Activated T-cell treated with anti-CD3 and anti-CD28 coated beads, Interleukin-2, amount 50 U/mL, for 72 hours (primary cell): ENCODE measurements at regions not wholly inside any gene's neighbourhood (a gene's known extent, or its start where the extent isn't known, plus 50 kb on each side); places are given as distances from the start of the nearest gene placed in this dataset.
A peak's percentile ranks its signal among the peaks of the same experiment; 100 is the strongest.

Experiments
- ATAC-seq, 2 donors: fragments of 150-1000 bp; cut with Tn5 transposase; replicated peaks in 1 of 2; 2 replicates each; pipeline ENCODE4 v1.10.0; 2021; ENCODE audit warnings: moderate library complexity in 2 of 2, mild to moderate bottlenecking in 1 of 2
- DNase-seq, 2 donors: peaks; one replicate each; pipeline ENCODE4 v3.0.0; 2021 to 2022; ENCODE audit warnings: mixed read lengths in 1 of 2
- H3K27ac Mint-ChIP-seq: one replicate; pipeline ENCODE4 v1.8.0; 2022; ENCODE audit warnings: mild to moderate bottlenecking, moderate library complexity, mixed read lengths
- H3K27me3 Mint-ChIP-seq: one replicate; pipeline ENCODE4 v1.8.0; 2022; ENCODE audit warnings: low read depth, mixed read lengths
- H3K36me3 Mint-ChIP-seq, 2 donors: one replicate each; pipeline ENCODE4 v1.8.0; 2022; ENCODE audit warnings: mixed read lengths in 2 of 2, mild to moderate bottlenecking in 1 of 2; ENCODE audit not compliant: insufficient read depth in 2 of 2
- H3K4me1 Mint-ChIP-seq: one replicate; pipeline ENCODE4 v1.8.0; 2022; ENCODE audit warnings: low read depth, mixed read lengths
- H3K4me3 Mint-ChIP-seq, 2 donors: one replicate each; pipeline ENCODE4 v1.8.0; 2022; ENCODE audit warnings: mild to moderate bottlenecking in 2 of 2, mixed read lengths in 2 of 2, moderate library complexity in 2 of 2
- H3K9me3 Mint-ChIP-seq, 2 donors: one replicate each; pipeline ENCODE4 v1.8.0; 2022; ENCODE audit warnings: mixed read lengths in 2 of 2

DNA sequence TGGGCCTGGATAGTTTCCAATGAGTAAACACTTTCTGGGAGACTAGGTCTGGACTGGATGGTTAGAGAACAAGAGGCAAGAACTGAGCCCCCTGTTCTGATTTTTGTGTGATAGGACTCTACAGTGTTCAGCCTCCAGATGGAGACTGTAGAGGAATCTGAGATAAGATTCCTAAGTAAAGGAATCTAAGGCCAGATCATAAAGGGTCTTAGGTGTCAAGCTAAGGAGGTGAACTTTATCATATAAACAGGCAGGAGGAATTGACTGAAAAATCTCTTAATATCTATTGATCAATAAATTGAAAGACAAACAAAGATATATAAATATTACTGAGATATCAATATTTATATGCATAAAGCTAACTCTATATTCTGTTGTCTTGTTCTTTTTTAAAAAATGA, 449.1 kb upstream of the DAB1 start:
- Mint-ChIP-seq H3K4me3 (no peak overlapping the region), H3K4me1 (no peaks in the 10 kb centered on the region), H3K36me3 (no peaks in the 10 kb centered on the region), H3K27me3 (no peaks in the 10 kb centered on the region), H3K27ac (no peak overlapping the region), H3K9me3 (peaks cover 0 to 2% of the 10 kb centered on the region in 2 donors)
- DNase-seq (no peak), ATAC-seq (no peak)

DNA sequence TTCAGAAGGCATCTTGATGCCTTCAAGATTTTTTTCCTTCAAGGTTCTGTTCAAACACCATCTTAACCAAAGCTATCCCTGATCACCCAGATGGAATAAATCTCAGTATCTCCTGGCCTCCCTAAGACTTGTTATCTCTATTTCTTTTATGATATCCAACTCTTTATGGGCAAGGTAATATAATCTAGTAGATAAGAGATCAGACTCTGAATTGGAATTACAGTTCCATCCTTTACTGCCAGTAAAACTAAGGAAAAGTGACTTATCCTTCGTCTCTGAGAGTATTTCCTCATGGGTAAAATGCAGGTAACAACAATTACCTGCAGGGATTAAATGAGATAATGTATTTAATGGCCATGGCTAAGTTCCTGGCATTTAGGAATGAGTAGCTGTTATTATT, 445.0 kb upstream of the DAB1 start:
- no peaks in the 10 kb centered on the region for H3K4me1 Mint-ChIP-seq
- no peak overlapping the region for H3K4me3 Mint-ChIP-seq
- H3K27ac Mint-ChIP-seq, result no peak overlapping the region
- H3K36me3 Mint-ChIP-seq, result no peaks in the 10 kb centered on the region
- H3K9me3 Mint-ChIP-seq, result peaks cover 0 to under 1% of the 10 kb centered on the region in 2 donors
- ATAC-seq (no peak), DNase-seq (no peak)
- H3K27me3 Mint-ChIP-seq, result no peaks in the 10 kb centered on the region

GRCh38 chr1:57868239-57868638, 444.4 kb upstream of the DAB1 start:
- Mint-ChIP-seq H3K27me3 (no peaks in the 10 kb centered on the region), H3K4me3 (no peak overlapping the region), H3K36me3 (no peaks in the 10 kb centered on the region), H3K4me1 (no peaks in the 10 kb centered on the region), H3K27ac (no peak overlapping the region), H3K9me3 (no peaks in the 10 kb centered on the region)
- ATAC-seq (no peak), DNase-seq (no peak)

DNA sequence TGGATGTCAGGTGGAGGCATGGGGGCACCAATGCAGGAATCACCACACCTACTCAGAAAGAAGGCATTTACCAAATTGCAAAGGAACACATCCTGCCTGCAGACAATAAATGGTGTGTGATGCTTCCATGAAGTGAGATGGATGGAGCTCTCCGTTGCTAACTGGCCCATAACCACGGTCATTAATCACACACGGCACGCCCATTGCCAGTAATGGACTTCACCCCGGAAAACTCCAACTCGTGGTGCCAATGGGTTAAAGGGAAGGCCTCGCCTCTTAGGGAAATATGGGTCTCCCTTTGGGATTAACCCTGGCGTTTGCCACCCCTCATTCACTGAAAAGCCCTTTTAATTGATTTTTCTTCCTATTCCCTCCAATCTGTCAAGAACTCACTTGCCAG, 443.1 kb upstream of the DAB1 start:
- H3K36me3 Mint-ChIP-seq, result no peaks in the 10 kb centered on the region
- H3K9me3 Mint-ChIP-seq, result no peaks in the 10 kb centered on the region
- ATAC-seq (no peak), DNase-seq (no peak)
- H3K4me1 Mint-ChIP-seq, result no peaks in the 10 kb centered on the region
- H3K27ac Mint-ChIP-seq, result no peak overlapping the region
- H3K27me3 Mint-ChIP-seq, result no peaks in the 10 kb centered on the region
- H3K4me3 Mint-ChIP-seq, result no peak overlapping the region

DNA sequence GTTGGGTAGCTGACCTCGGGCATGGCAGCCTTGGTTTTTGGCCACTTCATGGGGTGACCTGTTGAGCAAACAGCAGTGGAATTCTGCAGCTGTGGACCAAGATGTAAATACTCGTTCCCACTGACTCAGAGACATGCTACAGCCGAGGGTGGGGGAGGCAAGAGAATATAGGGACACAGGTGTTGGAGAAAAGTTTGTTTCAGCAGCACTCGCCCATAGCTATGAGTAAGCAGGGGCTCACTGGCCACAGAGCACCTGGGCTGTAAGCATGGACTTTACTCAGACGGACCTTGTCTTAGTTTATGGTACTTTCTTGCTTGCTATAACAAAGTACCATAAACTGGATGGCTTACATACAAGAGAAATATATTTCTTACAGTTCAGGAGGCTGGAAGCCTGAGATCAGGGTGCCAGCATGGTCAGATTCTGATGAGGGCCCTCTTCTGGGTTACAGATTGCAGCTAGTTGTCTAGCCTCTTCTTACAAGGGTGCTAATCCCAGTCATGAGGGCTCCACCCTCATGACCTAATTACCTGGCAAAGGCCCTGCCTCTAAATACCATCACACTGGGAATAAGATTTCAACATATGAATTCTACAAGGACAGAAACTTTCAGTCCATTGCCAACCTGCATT, 437.2 kb upstream of the DAB1 start:
- Mint-ChIP-seq H3K27me3 (no peaks in the 10 kb centered on the region), H3K4me1 (no peaks in the 10 kb centered on the region), H3K4me3 (no peak overlapping the region), H3K9me3 (no peaks in the 10 kb centered on the region), H3K27ac (no peak overlapping the region), H3K36me3 (no peaks in the 10 kb centered on the region)
- ATAC-seq (no peak), DNase-seq (no peak)

DNA sequence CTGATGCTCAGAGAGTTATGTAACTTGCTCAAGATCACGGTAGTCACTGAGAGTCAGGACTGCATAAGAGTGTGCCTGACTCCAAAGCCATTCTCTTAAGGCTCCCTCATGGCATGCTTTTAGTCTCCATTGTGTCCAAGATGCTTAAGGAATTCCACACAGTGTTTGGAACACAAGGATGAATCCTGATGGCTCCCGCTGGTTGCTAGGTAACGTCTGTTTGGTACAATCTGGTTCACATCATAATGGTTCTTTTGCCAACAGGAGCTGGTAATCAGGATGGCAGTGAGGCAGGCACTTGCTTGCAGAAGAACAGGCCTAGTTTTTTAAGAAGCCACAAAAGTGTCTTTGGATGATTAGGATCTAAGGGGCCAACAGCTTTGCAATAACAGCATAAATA, 436.5 kb upstream of the DAB1 start:
- Mint-ChIP-seq H3K4me1 (no peaks in the 10 kb centered on the region), H3K27ac (no peak overlapping the region), H3K36me3 (peaks cover 0 to under 1% of the 10 kb centered on the region in 2 donors), H3K9me3 (no peaks in the 10 kb centered on the region), H3K27me3 (no peaks in the 10 kb centered on the region), H3K4me3 (no peak overlapping the region)
- no peak for ATAC-seq
- no peak for DNase-seq

DNA sequence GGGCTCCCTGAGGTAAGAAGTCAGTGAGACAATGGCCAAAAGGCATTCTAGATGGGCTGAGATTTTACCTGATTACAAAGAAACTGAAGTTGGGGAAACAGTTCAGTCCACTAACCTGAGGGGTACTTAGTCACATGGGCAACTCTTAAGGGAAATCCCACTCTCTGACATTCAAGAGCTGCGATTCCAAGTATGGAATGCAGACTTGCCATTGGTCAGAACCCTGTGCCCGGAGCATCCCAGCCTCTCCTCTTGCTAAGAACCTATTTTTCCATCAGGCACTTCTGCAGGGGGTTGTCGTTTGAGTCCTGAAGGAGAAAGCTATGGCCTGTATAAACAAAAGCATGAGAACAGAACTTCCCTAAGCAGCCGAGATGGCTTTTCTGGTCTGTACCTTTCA, 434.9 kb upstream of the DAB1 start:
- no peak for ATAC-seq
- H3K4me3 Mint-ChIP-seq, result no peak overlapping the region

DNA sequence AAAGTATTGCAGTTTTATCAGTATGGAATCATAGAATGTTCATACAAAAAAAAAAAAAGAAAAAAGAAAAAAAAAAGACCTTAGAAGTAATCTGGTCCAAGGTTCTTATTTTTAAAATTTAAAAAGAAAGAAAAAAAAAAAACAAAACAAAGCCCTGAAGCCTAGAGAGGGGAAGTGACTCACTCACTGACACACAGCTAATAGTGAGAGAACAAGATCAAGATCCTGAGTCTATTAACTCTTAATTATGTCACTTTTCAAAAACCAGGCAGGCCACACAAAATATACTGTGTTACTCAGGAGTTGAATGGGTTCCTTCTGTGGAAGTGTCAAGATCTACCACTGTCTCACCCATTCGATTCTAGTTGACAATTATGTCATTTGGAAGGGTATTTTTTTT, 433.9 kb upstream of the DAB1 start:
- Mint-ChIP-seq H3K36me3 (peaks cover 0 to 2% of the 10 kb centered on the region in 2 donors), H3K9me3 (no peaks in the 10 kb centered on the region), H3K4me3 (no peak overlapping the region), H3K27ac (no peak overlapping the region), H3K4me1 (no peaks in the 10 kb centered on the region), H3K27me3 (no peaks in the 10 kb centered on the region)
- ATAC-seq (peak in 1 of 2 donors; percentile 53), DNase-seq (no peak)

More for the DNA sequence above, 434.9 kb upstream of the DAB1 start:
- Mint-ChIP-seq H3K9me3 (no peaks in the 10 kb centered on the region), H3K36me3 (peaks cover 0 to 2% of the 10 kb centered on the region in 2 donors), H3K27ac (no peak overlapping the region), H3K27me3 (no peaks in the 10 kb centered on the region), H3K4me1 (no peaks in the 10 kb centered on the region)
- DNase-seq, result no peak

DNA sequence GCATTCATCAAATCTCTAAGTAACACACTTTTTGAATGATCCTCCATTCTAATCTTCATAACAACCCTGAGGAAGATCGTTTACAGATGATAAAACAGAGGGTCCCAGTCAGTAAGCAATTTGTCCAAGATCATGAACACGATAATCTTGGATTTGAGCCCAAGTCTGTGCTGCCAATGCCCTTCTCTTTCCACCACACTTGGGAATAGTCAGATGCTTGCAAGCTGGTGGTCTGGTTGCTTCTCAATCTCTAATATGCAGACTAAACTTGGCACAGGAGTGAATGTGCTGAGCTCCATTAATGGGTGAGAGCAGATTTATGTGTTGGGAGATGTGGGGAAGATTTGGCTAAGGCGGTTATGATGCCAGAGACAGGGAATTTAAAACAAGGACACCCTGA, 430.6 kb upstream of the DAB1 start:
- H3K4me3 Mint-ChIP-seq, result no peak overlapping the region
- H3K27me3 Mint-ChIP-seq, result no peaks in the 10 kb centered on the region
- no peaks in the 10 kb centered on the region for H3K9me3 Mint-ChIP-seq
- peaks cover 0 to 2% of the 10 kb centered on the region in 2 donors for H3K36me3 Mint-ChIP-seq
- H3K27ac Mint-ChIP-seq, result no peak overlapping the region
- no peak for DNase-seq
- no peaks in the 10 kb centered on the region for H3K4me1 Mint-ChIP-seq
- ATAC-seq, result no peak

DNA sequence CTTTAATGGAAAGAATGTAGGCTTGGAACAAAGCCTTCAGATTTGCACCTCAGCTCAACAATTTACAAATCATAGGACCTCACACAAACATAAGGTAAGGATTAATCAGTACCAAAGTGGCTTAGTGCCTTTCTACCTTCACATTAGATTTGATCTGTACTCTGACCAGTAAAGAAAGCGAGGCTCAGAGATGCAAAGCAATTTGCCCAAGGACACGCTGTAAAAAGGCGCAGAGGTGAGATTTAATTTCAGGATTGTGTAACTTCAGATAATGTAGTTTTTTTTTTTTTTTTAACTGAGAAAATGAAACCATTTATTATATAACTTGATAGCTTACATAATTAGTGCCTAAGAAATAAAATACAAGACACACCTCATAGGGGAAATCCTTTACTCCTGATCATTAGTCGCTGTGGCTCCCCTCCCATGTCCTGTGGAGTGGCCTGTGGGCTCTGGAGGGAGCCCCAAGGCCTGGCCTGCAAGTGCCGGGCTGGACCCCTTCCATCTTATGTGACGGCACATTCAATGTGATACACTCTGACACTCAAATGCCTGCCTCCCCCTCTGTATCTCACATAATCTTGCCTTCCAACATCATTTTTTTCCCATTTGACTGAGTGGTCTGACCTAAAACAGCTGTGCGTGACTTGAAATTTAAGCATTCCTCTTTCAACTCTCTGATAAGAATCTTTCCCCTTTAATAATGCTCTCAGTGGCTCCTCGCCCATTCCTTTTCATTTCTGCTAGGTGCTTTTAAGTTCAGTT, 426.5 kb upstream of the DAB1 start:
- ATAC-seq, result no peak
- Mint-ChIP-seq H3K4me3 (no peak overlapping the region), H3K4me1 (no peaks in the 10 kb centered on the region), H3K9me3 (no peaks in the 10 kb centered on the region), H3K36me3 (peaks cover 0 to 2% of the 10 kb centered on the region in 2 donors), H3K27me3 (no peaks in the 10 kb centered on the region), H3K27ac (no peak overlapping the region)
- DNase-seq, result no peak

DNA sequence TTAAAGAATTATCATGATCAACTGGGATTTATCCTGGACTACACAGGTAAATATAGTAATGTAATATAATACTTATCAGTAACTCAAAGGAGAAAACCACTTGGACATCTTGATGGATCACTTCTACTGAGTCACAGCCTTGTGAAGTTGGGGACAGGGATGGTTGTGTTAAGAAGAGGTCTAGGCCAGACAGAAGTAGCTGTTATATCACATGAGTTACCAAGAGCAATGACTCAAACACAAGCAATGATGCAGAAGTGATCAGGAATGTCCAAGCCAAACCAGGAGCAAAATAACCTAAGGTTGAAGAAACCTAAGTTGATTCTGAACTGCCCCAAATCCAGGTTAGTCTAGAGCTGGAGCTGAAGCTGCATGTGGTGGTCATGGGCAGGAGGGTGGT, 424.5 kb upstream of the DAB1 start:
- H3K27me3 Mint-ChIP-seq, result no peaks in the 10 kb centered on the region
- no peaks in the 10 kb centered on the region for H3K4me1 Mint-ChIP-seq
- no peak overlapping the region for H3K4me3 Mint-ChIP-seq
- no peaks in the 10 kb centered on the region for H3K36me3 Mint-ChIP-seq
- no peak for DNase-seq
- no peak overlapping the region for H3K27ac Mint-ChIP-seq
- H3K9me3 Mint-ChIP-seq, result no peaks in the 10 kb centered on the region
- ATAC-seq, result no peak

- Mint-ChIP-seq H3K27me3 (no peaks in the 10 kb centered on the region), H3K36me3 (peaks cover 4 to 5% of the 10 kb centered on the region in 2 donors), H3K27ac (no peak overlapping the region), H3K9me3 (peaks cover 4 to 10% of the 10 kb centered on the region in 2 donors), H3K4me1 (no peaks in the 10 kb centered on the region), H3K4me3 (no peak overlapping the region)
- DNase-seq (no peak), ATAC-seq (no peak)
Observed at GRCh38 chr1:57845041-57845440, 421.2 kb upstream of the DAB1 start.

DNA sequence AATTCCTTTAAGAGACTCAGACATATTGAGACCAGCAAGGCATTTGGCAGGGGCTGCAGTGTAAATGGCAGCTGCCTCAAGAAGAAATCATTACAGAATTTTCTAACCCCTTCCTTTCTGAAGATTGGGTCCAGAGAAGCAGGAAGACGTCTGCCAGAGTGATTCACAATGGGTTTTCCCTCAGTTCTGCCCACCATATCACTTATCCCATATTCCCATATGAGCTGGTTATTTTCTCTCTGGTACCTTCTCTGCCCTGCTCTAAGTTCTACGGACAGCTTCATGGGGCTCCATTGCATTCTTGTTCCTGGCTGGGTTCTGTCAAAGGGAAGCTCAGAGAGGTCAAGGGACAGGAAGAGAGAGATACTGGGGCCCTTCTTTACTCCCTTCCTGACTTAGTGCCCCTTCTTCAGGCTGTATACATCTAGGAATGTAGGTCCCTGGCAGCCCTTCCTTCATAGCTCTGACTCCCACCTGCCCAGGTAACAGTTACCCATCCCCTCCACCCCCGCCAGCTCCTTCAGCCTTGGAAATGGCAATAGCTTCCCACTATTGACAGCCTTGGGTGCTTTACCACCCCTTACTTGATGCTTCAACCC, 420.6 kb upstream of the DAB1 start:
- peaks cover 5 to 11% of the 10 kb centered on the region in 2 donors for H3K9me3 Mint-ChIP-seq
- H3K27me3 Mint-ChIP-seq, result no peaks in the 10 kb centered on the region
- H3K27ac Mint-ChIP-seq, result no peak overlapping the region
- H3K36me3 Mint-ChIP-seq, result peaks cover 4 to 5% of the 10 kb centered on the region in 2 donors
- no peaks in the 10 kb centered on the region for H3K4me1 Mint-ChIP-seq
- H3K4me3 Mint-ChIP-seq, result no peak overlapping the region
- ATAC-seq, result no peak
- no peak for DNase-seq
